Activated T-cell treated with anti-CD3 and anti-CD28 coated beads for 48 hours (primary cell): ENCODE measurements at regions not wholly inside any gene's neighbourhood (a gene's known extent, or its start where the extent isn't known, plus 50 kb on each side); places are given as distances from the start of the nearest gene placed in this dataset.

ENCODE experiments used
- DNase-seq: peaks from one replicate; pipeline ENCODE4 v3.0.0-alpha.2; 2020; ENCODE audit warnings: low read depth

DNA sequence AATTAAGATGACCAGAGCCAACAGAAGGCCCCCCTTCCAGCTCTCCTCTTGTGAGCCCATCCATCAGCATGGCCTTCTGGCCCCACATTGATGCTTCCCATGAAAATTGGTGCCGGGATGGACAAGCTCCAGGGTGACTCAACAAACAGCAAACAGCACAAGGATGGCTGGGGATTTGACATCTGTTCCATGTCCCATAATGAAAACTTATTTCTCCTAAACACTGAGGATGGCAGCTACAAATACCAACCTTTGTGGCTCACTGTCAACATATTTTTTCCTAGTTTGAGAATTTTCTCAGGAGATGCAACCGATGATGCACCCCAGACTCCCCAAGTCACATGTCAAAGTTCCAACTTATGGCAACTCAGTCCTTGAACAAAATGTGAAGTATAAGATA is 169.6 kb upstream of the SIX2 start:
- DNase-seq, result no peak

GRCh38 chr2:45178359-45178758 is 169.1 kb upstream of the SIX2 start:
- DNase-seq, result no peak

- no peak for DNase-seq
These were observed 168.6 kb upstream of the SIX2 start for GRCh38 chr2:45177870-45178269.

GRCh38 chr2:45176390-45176789 is 167.1 kb upstream of the SIX2 start:
- DNase-seq, result no peak

DNA sequence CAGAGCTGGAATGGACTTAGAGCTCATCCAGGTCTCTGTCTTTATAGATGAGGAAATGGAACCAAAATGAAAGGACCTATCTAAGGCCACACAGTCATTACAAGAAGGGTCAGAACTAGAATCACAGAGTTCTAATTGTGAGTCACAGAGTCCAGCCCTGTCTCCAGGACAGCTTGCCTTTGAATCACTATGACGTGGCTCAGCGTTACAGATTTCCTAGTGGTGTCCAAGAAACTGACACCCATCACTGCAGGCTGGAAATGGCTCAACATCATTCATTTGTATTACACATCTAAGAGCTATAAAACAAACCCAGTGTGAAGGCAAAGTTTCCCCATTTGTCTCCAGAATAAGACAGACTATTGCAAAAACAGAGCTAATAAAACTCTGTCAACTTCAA is 164.3 kb upstream of the SIX2 start:
- DNase-seq, result no peak

GRCh38 chr2:45172760-45173392 is 163.6 kb upstream of the SIX2 start:
- DNase-seq, result no peak

DNA sequence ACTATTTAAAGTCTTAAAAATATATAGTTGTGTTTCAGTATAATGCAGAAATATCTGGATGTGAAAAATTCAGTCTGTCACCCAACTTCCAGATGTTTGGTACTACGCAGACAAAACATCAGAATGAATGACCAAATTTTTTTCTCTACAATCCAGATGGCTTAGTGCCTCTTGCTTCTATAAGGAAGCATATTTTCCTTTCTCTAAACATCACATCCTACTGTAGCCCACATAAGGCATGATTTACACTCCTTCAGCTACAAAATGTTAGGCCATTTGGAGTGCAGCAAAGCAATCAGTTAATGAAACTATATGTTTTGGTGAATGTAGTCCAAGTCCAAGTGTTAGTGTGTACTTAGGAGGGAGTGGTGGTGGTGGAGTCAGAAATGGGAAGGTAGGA is 162.9 kb upstream of the SIX2 start:
- DNase-seq, result no peak

- no peak for DNase-seq
These were observed 161.9 kb upstream of the SIX2 start for GRCh38 chr2:45171136-45171501.

- no peak for DNase-seq
These were observed 161.2 kb upstream of the SIX2 start for GRCh38 chr2:45170191-45171135.

DNA sequence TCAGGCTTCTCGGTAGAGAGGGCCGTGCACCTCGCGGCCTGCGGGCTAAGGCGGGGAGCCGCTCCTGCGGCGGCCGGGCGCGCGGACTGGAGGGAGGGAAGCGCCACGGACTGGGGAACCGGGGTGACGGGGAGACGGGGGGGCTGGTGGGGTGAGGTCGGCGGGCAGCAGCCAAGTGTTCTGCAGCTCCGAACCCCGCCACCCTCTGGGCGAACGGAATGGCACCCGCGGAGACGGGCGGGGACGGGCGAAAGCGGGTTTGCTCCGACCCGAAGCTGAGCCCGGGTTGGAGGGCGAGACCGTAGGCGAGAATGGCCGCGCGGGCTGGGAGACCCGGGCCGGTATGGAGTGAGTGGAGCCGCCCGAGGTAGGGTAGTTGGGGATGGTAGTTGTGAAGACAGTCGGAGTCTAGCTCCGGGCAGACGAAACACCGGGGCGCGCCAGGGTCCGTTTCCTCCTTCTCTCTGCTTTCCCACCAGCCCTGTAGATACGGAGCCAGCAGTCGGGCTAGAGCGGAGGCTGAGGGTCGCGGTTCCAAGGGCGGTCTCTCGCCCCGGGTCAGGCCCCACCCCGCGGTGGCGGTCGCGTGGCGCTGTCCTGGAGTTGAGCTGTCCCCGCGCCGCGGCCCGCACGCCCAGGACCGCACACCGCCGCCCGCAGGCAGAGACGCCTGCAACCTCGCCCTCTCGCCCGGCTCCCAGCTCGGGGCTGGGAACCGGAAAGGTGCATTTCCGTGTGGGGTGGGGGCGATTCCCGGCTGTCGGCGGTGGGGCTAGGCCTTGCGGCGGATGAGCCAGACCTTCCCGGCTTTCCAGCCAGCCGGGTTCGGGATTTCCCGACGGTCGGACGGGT is 160.3 kb upstream of the SIX2 start:
- DNase-seq, result no peak

DNA sequence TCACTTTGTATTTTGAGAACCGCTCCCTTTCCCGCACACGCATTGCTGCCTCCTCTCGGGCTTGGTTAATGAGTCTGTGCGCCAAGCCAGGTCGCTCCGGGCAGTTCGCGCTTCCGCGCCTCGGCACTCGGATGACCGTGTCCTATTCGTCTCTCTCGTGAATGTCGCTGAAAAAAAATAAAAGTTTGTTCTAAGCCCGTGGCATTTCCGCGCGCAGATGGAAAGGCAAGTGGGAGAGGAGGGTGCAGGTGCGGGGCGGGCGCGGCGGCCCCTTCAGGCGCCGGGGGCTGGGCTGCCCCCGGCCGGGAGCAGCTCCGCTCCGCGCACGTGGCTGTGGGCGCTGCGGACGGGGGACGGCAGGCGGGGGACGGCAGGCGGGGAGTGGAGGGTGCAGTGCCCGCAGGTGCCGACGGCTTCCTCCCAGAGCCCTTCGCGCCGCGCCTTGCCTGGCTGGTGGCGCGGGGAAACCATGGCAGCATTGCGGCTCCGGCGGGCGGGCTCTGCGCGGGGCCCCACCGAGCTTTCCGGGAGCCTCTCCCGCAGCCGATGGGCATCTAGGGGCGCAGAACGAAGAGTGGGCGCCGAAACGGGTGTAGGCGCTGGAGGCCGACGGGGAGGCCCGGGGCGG is 159.6 kb upstream of the SIX2 start:
- no peak for DNase-seq

DNA sequence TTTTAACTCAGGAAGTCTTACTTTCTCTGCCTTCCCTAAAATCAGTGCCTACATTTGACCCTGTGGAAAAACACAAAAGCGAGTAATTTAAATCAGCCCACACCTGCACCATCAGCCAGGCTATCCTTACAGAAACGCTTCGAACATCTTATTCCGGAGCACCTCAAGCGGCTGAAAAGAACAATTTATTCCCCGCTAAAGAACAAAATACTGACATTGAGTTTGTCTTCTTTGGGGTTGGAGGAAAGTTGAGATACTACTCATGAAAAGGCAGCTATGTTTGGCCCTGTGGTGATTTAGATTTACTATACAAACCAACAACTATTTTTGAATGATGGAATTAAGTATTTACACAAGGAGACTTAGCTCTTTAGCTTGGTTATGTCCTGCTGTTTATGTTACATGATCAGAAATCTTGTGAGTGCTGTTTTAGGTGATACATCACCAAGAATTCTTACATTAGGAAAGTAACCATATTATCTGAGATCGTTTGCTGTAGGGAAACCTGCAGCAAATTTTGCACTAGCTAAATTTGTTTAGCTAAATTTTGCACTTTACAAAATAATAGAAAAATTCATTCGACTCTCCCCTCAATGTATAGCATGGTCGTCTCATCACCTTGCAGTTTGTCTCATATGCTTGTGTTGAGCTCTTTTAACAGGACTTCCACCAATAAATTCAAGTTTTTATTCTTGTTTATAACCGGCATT is 158.8 kb upstream of the SIX2 start:
- no peak for DNase-seq

GRCh38 chr2:45166229-45166890 is 157.1 kb upstream of the SIX2 start:
- no peak for DNase-seq

GRCh38 chr2:45162711-45163110 is 153.5 kb upstream of the SIX2 start:
- no peak for DNase-seq

- no peak for DNase-seq
These were observed 147.4 kb upstream of the SIX2 start for GRCh38 chr2:45156605-45157004.

GRCh38 chr2:45154606-45155155 is 145.4 kb upstream of the SIX2 start:
- no peak for DNase-seq

DNA sequence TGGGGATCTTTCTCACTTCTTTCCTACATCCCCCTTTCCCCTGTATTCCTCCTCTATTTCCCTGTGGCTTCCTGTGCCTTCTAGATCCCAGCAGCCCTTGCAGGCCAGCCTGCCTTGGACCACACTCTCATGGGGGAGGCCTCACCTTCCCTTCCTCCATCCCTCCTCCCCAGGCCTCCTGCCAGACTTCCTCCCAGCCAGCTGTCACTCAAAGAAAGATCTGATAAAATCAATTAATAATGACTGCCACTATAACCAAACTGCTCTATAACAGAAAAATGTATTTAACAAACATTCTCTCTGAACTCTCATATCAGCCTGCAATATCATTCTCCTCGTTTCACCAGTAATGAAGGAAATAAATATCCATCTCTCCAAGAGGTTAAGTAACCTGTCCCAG is 144.9 kb upstream of the SIX2 start:
- DNase-seq, result no peak

DNA sequence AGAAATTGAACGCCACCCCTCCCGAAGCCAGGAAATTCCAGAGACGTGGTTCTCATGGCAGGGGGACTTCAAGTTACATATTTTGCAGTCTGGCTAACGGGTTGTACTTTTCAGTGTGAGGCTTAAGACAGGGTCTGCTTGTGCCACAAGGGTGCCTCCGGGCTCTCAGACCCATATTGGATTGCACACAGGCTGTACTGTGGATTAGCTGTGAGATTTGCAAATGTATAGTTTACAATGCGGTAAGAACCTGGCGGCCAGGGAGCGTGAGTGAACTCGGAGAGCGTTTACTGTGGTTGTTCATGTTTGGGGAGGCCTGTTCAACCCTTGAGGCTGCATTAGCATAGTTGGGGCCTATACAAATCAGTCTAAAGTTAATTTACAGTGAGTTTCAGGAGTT is 143.9 kb upstream of the SIX2 start:
- DNase-seq, result no peak

DNA sequence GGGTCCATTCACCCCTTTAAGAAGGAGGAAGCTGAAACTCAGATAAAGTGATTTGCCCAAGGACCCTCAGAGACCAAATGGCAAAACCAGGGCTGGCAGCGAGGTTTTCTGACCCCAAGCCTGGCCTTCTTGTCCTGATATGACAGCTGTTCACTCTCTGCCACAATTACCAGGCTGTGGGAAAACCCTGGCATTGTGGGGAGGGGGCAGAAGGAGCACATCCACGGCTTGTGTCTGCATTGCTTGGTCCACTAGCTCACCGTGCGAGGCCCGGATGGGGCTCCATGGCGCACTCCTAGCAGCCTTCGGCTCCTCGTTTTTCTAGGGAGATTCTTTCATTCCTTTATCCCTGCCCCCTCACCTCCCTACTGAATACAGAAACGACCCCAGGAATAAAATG is 143.4 kb upstream of the SIX2 start:
- no peak for DNase-seq

- no peak for DNase-seq
These were observed 136.0 kb upstream of the SIX2 start for GRCh38 chr2:45145073-45145899.
